GM21360 (cell line): ENCODE measurements at regions not wholly inside any gene's neighbourhood (a gene's known extent, or its start where the extent isn't known, plus 50 kb on each side); places are given as distances from the start of the nearest gene placed in this dataset.
A peak's percentile ranks its signal among the peaks of the same experiment; 100 is the strongest.
"Not testable (repeated sequence)": the region's sequence is repeated elsewhere in the genome, so short reads cannot be mapped to it uniquely, and the experiment has no call there.

Experiments
- ATAC-seq: cut with Tn5 transposase; IDR thresholded peaks from one replicate; pipeline ENCODE4 v1.9.1; 2021; ENCODE audit warnings: mild to moderate bottlenecking, moderate library complexity; ENCODE audit not compliant: unreplicated experiment

DNA sequence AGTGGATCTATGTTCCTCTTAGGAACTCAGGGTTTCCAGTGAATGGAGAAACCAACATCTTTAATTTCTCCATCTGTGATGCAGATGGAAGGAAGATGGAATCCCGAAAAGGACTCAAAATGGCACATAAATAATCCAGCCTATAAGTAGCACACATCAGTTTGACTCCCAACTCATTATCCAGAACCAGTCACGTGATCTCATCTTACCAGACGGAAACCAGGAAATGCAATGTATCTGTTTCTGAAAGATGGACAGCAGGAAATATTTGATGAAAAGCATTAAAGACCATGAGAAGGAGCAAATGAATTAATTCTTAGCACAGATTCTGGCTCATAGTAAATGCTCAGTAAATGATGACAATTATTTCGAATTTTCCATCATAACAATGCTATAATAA is 443.1 kb upstream of the FMR1 start:
- ATAC-seq: no peak

- peak; percentile 44 for ATAC-seq
Measured at GRCh38 chrX:147476008-147476407, 435.7 kb upstream of the FMR1 start.

- ATAC-seq: no peak
Measured at GRCh38 chrX:147478899-147479298, 432.8 kb upstream of the FMR1 start.

DNA sequence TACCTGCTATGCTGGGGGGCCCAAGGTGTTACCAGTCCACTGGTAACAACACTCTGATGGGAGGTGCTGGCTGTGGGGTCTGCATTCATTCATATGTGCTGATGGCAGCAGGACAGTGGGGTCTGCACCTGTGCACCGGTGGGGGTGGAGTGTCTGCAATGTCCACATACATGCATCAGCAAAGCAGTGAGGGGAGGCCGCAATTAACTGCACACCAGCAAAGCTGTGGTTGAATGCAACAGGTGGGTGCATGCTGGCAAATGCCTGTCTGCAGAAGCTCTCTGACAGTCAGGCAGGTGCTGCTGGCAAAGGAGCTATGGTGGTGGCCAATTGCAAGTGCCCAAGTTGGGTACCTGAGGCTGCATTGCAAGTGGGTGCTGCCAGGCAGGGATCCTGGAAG is 426.5 kb upstream of the FMR1 start:
- ATAC-seq: no peak

DNA sequence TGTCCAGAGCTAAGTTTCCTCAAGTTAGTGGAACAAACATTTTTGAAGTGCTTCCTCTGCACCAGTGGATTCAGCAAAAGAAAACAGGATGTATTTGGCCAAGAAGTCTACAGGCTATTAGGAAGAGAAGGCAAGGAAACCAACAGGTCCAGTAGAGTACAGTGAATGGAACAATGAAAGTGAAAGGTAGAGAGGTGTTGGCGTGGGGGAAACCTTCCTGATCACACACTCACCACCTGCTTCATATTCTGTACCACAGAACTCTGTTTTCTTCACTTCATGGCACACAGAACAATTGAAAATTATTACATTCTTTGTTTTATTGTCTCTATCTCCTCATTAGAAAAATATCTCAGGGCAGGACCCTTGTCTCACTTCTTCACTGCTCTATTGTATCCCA is 417.4 kb upstream of the FMR1 start:
- ATAC-seq: no peak

GRCh38 chrX:147498796-147499195 is 412.9 kb upstream of the FMR1 start:
- ATAC-seq: no peak

DNA sequence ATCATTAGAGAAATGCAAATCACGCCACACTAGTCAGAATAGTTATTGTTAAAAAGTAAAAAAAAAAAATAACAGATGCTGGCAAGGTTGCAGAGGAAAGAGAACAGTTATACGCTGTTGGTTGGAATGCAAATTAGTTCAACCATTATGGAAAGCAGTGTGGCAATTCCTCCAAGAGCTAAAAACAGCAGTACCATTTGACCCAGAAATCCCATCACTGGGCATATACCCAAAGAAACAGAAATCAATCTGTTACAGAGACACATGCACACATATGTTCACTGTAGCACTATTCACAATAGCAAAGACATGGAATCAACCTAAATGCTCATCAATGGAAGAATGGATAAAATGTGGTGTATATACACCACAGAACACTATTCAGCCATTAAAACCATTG is 388.7 kb upstream of the FMR1 start:
- ATAC-seq: no peak

GRCh38 chrX:147533426-147533825 is 378.3 kb upstream of the FMR1 start:
- no peak for ATAC-seq

DNA sequence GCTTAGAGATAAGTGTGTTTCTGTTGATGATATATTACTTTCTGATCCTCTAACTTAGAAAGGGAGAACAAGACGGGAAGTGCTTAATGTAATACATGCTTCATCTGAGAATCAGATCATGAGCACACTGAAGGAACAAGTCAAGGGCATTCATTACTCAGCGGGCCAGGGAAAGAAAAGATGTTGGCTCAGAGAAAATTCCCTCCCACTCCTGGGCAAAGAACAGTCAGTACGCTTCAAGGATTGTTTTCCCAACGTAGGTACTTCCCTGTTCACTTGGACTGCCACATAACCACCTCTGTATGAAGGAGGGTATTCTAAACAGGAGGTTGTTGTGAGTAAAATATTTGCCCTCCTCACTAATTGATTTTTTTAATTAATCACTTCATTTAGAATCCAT is 374.5 kb upstream of the FMR1 start:
- no peak for ATAC-seq

GRCh38 chrX:147548023-147548422 is 363.7 kb upstream of the FMR1 start:
- ATAC-seq: not testable (repeated sequence)

GRCh38 chrX:147550217-147550616 is 361.5 kb upstream of the FMR1 start:
- ATAC-seq: no peak

GRCh38 chrX:147559191-147559590 is 352.5 kb upstream of the FMR1 start:
- no peak for ATAC-seq

DNA sequence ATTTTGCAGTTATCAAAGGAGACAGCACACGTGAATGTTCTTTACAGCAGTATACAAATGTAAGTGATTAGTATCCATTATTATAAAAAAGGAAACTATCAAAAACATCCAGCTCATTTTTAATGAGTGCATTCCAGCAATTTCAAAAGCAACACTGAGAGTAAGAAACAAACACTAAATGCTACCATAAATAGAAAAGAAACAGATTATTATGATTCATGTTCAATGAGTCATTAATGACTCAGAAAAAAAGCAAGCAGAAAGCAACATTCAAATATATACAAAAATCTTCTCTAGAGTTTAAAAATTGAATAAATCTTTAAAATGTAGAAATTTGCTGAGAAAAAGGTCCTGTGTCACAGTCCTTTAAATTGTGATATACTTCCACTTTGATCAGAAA is 346.5 kb upstream of the FMR1 start:
- ATAC-seq: no peak

GRCh38 chrX:147570483-147570882 is 341.2 kb upstream of the FMR1 start:
- ATAC-seq: no peak

- no peak for ATAC-seq
Measured at GRCh38 chrX:147573266-147573665, 338.5 kb upstream of the FMR1 start.

DNA sequence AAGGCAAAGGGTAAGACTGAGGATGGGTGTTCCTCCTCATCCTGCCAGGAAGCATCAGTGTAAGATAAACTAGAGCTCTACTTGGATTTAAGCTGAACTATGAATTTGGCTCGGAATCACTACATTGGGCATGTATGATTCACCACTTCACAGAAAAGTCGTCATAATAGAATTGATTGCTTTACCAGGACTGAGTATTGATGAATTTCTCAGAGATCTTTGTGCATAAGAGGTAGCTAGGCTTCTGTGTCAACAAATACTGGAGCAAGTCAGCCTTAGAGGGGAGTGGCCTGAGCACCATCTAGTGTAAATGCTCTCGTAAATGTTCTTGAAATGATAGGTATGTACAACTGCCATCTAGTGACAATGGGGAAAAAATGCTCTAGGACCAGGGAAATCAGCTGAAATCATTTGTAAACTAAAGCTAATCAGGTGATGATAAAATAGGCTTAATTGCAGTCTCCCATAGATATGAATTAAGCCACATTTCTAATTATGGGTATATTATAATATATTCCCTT is 309.5 kb upstream of the FMR1 start:
- ATAC-seq: no peak

DNA sequence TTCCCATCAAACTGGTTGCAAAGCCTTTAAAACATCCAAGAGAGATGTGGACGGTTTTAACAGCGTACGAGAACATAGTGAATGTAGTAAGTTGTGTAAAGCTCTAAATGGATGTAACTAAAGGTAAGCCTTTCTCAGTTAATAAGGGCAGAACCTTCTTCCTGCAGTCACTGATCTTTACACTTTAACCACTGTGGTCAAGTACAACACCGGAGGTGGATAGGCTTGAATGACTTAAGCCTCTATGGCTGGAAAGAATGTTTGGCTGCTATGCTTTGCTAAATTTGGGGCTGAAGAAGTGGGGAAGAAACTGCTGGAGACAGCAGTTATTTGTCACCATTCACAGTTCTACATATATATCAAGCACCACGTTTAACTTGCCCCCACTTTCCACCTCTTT is 285.1 kb upstream of the FMR1 start:
- no peak for ATAC-seq

DNA sequence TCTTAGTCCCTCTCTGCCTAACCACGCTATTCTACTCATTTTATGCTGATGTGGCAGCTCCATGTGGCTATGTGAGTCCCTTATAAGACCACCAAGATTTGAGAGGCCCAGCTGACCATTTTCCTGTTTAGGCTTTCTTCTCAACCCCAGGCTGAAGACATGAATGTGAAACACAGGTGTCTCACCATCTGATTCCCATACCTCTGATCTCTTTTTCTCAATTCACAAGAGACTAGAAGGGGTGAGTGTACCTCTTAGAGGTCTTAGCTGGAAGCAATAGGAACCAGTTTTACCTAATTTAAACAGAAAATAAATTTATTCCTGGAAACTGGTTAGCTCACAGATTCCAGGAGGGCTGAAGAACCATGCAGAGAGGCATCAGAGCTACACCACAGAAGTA is 276.5 kb upstream of the FMR1 start:
- no peak for ATAC-seq

DNA sequence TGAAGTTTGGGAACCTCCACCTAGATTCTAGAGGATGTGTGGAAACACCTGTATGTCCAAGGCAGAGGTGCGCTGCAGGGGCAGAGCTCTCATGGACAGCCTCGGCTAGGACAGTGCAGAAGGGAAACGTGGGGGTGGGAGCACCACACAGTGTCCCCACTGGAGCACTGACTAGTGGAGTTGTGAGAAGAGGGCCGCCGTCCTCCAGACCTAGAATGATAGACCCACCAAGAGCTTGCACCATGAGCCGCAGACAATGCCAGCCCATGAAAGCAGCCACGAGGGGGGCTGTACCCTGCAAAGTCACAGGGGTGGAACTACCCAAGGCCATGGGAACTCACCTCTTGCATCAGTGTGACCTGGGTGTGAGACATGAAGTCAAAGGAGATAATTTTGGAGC is 274.5 kb upstream of the FMR1 start:
- ATAC-seq: no peak

GRCh38 chrX:147646949-147647723 is 264.6 kb upstream of the FMR1 start:
- no peak for ATAC-seq

- no peak for ATAC-seq
Measured at GRCh38 chrX:147675819-147676218, 235.9 kb upstream of the FMR1 start.

DNA sequence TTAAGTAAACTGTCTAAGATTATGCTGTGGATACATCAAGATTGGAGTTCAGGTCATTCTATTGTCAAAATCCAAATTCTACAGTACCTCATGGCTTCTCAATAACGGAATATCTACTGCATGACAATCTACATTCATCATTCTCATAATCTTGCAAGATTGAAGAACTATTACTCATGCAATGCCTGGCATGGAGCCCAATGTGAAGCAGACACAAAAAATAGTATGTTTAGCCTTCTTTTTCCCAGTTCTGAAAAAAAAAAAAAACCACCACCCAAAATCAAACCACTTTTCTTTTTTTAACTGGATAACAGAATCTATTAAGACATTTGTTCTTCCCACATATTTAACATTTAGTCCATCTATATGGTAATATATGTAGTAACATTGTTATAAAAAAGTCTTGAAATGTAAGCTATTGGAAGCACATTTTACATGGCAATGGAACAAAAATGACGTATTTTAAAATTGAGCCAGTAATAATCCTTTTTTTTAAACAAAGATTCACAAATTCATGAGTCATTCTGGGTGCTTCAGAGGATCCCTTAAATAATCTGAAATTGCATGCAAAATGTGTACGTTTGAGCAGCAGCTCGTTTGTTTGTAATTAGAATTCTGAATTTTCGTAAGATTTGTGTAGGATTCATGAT is 232.2 kb upstream of the FMR1 start:
- no peak for ATAC-seq
